GM21786 (cell line): ENCODE measurements at regions not wholly inside any gene's neighbourhood (a gene's known extent, or its start where the extent isn't known, plus 50 kb on each side); places are given as distances from the start of the nearest gene placed in this dataset.
"Not testable (repeated sequence)": the region's sequence is repeated elsewhere in the genome, so short reads cannot be mapped to it uniquely, and the experiment has no call there.

ENCODE experiments used
- ATAC-seq: cut with Tn5 transposase; IDR thresholded peaks from one replicate; pipeline ENCODE4 v1.9.1; 2021; ENCODE audit not compliant: unreplicated experiment

DNA sequence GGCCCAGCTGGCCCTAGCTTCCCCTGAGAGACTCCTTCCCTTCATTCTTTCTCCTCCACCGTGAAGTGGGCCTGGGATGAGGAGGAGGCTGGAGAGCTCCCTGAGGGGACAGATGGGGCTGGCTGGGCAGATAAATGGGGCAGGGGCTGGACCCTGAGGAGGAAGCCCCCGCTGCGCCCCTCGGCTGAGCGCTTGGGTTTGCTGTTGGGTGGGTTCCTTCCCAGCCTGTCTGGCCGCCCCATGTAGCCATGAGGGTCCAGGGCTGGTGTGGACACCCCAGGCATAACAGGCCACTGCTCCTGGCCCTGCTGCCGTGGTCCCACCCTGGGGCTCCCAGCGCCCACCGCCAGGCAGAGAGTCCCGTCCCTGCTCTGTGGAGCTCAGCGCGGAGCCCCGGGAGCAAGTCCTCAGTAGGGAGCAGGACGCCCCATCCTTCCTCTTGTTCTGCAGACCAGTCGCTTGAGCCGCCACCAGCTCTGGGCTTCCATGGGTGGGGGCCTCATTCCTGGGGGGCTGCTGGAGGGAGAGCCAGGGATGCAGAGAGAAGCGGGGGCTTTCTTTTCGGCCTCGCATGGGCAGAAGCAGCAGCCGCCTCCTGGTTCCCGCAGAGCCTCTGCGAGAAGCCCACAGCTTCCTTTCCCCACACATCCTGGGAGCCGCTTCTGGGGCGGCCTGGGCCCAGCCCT lies 266.4 kb upstream of the TCERG1L start:
- no peak for ATAC-seq

DNA sequence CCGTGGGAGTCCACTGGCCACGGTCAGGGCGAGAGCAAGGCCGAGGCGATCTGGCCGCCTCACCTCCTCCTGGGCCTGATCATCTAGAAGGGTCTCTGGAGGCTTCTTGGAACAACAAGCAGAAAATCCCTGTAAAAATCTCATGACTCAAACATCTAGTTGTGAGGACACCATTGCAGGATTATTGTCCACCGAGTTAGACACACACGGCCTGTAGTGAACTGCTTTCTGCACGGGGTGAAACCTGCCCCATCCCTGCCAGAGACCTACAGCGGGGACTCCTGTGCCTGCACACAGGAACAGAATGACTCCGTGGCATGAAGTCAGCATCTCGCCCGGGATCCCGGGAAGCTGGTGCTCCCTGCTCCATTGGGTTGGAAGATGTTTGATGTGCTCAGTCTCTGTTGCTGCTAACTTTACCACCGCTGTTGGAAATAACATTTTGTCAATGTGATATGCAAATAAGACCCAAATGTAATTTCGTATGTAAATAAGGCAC lies 267.0 kb upstream of the TCERG1L start:
- no peak for ATAC-seq

DNA sequence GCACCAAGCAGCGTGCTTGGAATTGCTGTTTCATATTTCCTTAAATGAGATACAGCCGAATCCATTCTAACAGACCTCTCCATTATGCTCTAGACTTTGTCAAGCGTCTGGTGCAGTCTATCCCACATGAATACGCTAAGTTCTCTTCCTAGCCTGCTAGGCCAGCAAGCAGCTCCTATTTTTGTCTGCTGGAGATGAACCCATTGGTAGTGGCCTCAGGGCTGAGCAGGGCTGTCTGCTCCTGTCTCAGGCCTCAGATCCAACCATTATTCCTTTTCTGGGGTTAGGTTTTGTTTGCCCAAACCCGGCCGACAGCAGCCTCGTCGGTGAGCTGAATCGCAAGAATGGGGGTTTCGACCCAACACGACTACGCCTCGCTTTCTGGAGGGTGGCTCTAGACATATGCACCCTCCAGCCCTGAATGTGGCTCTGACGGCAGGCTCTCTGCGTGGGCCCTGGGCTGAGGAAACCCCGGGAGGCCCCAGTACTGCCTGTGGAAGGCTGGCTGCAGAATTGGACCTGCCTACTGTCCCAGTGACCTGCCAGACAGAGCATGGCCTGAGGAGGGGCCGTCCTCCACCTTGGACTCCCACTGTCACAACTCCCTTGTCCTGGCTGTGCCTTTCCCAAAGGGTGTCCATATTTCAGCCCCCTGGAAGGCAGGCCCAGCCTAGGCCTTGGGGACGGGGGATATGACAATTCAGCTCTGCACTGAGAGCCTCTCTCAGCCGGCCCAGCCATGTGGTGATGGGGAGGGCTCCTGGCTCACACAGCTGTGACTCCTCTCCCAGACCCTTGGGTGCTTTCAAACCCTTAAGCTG lies 267.9 kb upstream of the TCERG1L start:
- no peak for ATAC-seq

DNA sequence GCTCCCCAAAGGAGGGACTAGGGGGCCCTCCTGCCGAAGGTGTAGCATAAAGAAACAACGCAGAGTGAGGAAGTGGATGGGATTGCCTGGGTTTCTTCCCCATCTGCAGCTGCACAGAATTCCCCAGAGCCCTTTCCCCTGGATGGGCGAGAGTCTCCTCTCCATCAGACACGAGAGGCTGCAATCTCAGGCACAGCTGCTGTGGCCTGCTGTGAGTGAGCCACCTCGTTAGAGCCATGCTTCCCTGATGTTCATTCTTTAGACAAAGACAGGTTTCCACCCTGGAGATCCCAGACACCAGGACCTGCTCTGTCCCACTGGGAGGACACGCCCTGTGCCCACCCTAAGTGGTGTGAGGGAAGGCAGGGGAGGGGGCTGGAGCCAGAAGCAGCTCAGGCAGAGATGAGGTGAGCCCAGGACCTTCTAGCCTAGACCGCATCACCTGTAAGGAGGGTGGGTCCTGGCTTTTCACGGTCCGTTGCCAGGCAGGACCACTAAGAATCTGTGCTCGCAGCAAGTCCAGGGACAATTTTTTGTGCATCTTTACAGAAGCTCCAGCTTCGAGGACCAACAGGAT lies 268.6 kb upstream of the TCERG1L start:
- ATAC-seq: no peak

DNA sequence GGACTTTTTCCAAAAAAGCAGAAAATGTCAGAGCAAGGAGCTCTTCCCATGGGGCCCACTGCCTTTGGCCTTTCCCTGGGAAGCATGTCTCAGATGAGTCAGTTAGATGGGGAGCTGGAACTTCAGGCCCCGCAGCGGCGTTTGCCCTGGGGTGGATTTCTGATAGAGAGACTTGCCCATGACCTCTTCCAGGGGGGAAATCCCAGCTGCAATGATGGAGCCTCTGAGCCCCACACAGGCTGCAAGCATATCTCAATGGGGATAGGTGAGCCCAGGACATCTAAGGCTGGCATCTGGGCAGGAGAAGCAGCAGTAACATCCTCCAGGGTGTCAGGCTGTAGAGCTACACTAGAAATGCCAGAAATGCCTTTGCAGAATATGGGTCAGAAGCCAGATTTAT lies 269.2 kb upstream of the TCERG1L start:
- no peak for ATAC-seq

DNA sequence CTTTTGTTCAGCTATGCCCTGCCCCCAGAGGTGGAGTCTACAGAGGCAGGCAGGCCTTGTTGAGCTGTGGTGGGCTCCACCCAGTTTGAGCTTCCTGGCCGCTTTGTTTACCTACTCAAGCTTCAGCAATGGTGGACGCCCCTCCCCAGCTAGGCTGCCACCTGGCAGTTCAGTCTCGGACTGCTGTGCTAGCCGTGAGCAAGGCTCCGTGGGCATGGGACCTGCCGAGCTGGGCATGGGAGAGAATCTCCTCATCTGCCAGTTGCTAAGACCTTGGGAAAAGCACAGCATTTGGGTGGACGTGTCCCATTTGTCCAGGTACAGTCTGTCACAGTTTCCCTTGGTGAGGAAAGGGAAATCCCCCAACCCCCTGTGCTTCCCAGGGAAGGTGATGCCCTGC lies 270.0 kb upstream of the TCERG1L start:
- ATAC-seq: not testable (repeated sequence)

DNA sequence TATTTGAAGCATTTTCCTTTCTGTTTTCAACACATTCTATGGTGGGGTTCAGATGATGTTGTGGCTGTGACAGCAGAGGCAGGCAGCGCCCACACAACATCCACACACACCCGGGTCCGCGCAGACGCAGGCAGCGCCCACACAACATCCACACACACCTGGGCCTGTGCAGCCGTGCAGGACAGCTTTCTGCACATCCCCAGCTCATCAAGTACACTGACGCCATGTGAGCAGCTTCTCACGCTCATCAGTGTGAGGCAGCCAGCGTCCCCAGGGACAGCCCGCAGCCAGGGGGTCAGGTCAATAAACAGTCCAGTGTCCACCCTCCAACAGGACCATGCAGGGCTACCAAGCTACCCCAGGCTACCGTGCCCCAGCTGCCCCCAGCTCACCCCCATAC lies 272.8 kb upstream of the TCERG1L start:
- ATAC-seq: no peak

DNA sequence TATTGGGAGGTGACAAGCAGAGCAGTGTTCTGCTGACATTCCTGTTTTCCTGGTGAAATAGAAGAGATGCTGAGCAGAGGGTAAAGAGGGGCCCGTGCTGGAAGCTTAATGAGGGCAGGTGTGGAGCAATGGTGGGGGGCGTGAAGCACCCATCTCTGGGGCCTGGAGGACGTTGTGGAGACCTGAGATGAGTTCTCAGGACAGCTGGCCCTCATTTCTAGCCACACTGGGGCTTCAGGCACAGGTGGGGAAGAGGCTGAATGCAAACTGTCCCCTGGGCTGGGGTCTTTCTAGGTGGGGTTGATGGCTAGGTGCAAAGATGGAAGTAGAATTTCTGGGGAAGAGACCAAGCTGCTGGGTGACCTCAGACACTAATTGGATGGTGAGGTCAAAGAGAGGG lies 274.2 kb upstream of the TCERG1L start:
- ATAC-seq: no peak

DNA sequence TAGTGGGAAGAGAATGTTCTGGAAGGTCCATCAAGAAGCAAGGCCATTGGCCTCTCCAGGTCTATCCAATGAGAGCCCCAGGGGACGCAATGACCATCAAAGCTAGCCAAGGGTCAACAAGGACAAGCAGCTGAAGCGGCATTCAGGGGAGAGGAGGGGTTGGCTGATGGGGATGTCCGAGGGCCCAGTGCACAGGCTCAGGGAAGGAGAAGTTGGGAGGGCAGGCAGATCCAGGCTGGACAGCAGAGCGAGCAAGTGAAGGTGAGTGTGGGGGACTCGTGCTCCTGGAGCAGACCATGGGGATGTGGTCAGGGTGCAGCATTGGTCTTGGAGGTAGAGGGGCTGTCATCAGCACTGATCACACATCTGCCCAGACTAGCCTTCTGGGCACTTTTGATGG lies 275.4 kb upstream of the TCERG1L start:
- no peak for ATAC-seq

DNA sequence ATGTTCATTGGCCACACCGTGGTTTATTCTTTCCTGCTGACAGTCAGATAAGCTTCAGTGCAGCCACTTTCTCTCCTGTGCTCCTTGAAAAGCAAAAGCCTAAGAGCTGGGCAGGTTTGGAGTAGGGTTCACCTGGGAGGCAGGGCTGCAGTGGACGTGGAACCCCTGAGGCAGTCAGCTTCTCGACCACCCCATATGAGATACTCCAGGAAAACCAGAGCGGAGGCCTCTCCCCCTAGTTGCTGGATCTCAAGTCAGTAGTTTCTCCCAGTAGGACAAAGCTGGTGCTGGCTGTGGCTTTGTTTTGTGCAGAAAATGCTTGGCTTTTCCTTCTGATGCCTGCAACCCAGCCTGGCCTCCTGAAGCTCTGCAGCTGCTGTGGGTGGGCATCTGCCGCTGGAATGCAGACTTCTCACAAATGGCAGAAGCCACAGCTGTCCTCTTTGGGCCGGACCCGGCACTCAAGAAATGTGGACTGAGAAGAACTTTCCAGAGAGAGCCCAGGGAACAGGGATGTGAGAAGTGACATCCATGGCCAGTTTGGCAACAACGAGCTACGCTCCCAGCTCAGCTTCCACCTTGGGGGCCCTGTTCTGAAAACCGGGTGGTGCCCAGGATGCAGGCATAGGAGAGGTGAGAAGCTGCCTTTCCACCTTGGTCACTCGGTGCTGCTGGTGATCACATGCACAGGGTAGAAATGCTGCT lies 276.6 kb upstream of the TCERG1L start:
- no peak for ATAC-seq

DNA sequence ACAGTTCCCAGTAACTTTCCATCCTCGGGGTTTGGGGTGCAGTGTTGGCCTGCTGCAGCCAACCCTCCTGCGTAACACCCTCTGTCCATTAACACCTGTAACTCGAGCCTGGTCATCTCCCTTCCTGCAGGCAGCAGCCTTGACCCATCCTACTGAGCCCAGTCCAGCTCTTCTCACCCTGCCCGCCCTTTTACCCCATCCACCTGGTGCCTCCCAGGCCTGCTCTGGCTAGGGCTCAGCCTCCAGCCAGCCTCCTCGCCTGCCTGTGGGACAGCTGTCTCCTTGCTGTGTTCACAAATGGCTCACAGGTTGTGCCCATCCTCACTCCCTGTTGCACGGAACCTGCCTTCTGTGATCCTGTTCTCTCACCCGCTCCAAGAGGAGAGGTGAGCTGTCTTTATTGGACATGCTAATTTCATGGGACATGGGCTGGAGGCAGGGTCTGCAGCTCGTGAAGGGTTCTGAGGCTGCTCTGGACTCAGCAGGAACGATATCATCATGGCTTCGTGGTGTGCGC lies 277.2 kb upstream of the TCERG1L start:
- ATAC-seq: no peak

DNA sequence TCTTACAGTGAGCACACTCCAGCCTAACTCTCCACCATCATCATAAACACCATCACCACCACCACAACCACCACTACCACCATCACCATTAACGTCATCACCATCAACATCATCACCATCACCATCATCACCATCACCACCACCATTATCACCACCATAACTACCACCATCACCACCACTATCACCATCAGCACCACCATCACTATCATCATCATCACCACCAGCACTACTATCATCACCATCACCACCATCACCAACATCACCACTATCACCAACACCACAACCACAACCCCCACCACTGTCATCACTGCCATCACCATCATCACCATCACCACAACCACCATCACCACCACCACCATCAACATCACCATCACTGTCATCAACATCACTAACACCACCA lies 279.0 kb upstream of the TCERG1L start:
- no peak for ATAC-seq

DNA sequence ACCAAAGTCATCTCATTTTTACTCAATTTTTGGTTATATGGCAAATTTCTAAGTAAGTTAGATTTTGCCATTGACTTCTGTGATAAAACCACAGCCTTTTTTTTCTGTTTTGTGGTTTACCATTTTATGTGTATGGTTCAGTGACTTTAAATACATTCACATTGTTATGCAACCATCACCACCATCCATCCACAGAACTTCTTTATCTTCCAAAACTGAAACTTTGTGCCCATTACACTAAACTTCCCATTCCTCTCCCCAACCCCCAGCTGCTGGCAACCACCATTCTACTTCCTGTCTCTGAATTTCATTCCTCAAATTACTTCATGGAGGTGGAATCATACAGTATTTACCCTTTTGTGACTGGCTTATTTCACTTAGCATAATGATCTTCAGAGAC lies 280.4 kb upstream of the TCERG1L start:
- no peak for ATAC-seq

DNA sequence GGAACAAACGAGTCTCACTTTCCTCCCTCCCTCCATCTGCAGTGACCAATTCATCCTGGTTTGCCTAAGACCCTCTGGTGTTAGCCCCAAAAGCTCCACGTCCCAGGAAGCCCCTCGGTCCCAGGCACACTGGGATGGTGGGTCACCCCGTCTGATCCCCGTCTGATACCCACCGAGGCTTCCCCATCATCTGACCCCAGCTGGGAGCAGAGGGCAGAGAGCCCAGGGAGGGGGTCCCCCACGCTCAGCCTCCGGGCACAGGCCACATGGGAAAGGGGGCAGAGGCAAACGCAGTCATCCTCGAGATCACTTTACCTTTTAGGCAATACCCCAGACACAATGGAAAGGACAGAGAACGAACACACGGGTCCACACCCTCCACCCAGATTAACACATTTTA lies 291.6 kb upstream of the PPP2R2D start:
- ATAC-seq: no peak

DNA sequence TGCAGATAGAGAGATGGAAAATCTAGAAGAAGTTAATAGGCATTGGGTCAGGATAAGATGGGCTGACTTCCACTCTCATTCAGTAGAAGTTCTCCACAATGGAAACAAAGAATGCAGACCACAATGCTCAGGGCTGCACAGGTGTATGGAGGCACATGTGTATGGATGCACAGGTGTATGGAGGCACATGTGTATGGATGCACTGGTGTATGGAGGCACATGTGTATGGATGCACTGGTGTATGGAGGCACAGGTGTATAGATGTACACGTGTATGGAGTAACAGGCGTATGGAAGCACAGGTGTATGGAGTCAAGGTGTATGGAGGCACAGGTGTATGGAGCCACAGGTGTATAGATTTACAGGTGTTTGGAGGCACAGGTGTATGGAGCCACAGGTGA lies 285.7 kb upstream of the PPP2R2D start:
- no peak for ATAC-seq

DNA sequence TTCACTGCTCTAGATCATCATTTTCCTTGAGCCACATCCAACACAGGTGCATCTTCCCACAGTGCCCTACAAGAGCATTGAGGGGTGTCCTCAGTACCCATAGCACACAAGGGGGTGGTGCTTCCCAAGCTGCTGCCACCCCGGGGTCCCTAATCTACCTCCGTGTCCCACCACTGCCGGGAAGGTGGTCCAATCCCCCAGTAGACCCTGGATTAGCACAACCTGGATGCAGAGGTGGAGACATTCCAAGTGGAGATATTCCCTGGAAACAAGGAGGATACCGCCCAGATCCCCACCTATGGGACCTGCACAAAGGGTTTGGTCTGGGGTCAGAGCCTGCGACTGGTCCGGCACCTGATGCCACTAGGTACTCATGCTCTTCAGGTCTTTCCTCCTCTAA lies 284.8 kb upstream of the PPP2R2D start:
- ATAC-seq: no peak

DNA sequence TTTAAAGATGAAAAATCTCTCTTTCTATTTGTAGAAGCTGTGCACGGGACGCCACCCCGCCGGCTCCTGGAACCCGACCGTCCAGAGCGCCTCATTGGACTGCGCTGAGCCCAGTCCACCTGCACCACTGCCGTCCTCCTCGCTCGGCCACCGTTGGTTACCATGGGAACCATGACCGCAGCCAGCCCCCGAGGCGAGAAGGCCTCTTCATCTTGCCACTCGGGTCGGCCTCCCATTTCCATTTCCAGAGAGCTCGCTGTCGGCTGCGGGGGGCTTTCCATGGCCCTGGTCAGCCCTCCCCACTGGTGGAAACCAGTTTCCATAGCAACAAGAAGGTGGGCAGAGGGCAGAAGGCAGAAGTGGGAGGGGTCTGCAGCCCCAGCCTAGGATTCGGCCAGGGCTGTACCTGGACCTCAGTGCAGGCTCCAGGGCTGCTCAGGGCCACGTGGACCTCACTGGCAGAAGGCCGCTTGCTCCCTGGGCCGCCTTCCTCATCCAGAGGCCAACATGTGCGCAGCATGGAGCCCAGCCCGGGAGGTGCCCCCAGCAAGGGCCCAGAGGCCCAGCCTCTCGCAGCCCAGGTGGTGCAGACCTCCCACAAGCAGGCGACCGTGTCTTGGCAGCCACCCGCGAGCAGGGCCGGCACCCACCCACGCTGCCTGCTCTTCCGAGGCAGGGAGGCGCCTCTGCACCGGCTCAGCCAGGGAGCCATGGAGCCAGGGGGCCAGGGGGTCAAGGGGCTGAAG lies 283.5 kb upstream of the PPP2R2D start:
- no peak for ATAC-seq

DNA sequence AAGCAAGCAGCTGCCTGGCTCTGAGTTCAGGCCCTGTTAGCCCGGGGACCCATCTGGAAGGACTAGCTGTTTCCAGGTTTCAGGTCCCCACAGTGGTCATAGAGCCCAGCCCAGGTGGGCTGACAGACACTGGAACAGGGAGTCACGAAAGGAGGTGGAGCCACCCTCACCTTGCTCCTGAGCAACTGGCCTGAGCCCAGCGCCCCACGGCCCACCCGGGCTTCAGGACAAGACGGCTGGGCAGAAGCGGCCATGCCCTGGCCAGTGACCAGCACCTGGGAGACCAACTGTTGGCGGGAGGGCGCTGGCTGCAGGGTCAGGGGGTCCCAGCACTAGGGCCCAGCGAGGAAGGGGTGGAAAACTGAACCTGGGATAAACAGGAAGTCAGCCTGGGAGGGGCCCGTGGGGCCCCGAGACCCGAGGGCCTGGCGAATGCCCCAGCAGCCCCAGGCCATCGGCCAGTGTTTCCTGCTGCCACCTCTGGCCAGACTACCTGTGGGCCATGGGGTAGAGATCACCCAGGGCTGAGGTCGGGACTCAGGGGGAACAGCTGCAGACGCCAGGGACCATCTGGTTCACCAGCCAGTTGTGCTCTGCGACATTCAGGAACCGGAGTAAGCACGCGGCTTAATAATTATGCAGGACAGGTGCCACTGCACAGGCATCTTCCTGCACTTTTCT lies 282.1 kb upstream of the PPP2R2D start:
- no peak for ATAC-seq

DNA sequence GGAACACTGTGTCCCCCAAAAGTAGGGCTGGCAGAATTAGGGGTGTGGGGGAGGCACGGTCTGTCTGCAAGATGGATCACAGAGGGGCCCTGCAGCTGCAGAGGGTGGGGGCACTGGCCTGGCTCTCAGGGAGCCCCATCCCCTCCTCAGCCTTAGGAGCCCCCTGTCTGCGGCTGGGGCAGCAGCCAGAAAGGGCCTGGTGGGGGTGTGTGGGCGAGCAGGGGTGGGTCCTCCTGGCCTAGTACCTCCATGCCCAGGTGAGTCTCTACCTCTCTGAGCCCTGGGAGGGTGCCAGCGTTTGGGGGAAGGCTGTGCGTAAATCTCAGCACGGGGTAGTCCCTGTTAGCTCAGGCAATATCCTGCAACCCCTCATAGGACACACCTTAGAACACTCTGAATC lies 280.5 kb upstream of the PPP2R2D start:
- ATAC-seq: no peak

DNA sequence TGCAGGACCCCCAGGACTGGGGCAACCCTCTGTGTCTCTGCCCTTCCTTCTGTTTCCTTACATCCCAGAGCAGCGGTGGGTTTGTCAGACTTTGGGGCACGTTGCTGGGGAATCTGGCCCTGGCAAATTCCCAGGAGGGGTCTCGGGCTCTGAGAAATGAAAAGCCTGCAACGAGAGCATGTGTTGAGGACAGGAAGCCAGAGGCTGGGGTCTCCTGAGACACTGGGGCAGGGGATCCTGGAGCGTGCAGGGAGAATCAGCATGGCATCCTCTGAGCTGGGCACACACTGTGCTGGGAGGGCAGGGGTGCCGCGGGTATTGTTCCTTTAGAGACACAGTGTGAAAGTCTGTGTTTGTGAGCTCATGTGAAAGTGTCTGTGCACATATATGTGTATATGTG lies 279.9 kb upstream of the PPP2R2D start:
- ATAC-seq: no peak
